ENCODE measurements at regions not wholly inside any gene's neighbourhood (a gene's known extent, or its start where the extent isn't known, plus 50 kb on each side); places are given as distances from the start of the nearest gene placed in this dataset.

- TF ChIP-seq TRIM25 (IDR thresholded peaks at IDR 0.05; ENCODE audit: borderline replicate concordance) (no peak), RNF2 (IDR thresholded peaks at IDR 0.05) (no peak), ARID1B (IDR thresholded peaks at IDR 0.05) (peak; percentile 54), FOSL1 (tag; conservative IDR thresholded peaks at IDR 0.05) (0 out of 2 replicates have a peak, but pooled peaks have one; percentile 10), MAFG (tag; conservative IDR thresholded peaks at IDR 0.05) (peak; percentile 87), HDAC1 (IDR thresholded peaks at IDR 0.05) (peak; percentile 54 to 72; a peak in 3 of 4 replicates), CC2D1A (IDR thresholded peaks at IDR 0.05) (no peak), MAFK (IDR thresholded peaks at IDR 0.05; ENCODE audit: low read length) (peak; percentile 61), ZNF830 (CRISPR knock-in tag; IDR thresholded peaks at IDR 0.05) (no peak), ZEB2 (IDR thresholded peaks at IDR 0.05) (0 out of 2 replicates have a peak, but pooled peaks have one; percentile 38), BRD9 (IDR thresholded peaks at IDR 0.05; ENCODE audit: low read depth, partially characterized antibody) (peak; percentile 51), NFATC3 (IDR thresholded peaks at IDR 0.05) (peak; percentile 69; the same call in 1 of the 2 replicates)
- TF ChIP-seq, protein P1, sequence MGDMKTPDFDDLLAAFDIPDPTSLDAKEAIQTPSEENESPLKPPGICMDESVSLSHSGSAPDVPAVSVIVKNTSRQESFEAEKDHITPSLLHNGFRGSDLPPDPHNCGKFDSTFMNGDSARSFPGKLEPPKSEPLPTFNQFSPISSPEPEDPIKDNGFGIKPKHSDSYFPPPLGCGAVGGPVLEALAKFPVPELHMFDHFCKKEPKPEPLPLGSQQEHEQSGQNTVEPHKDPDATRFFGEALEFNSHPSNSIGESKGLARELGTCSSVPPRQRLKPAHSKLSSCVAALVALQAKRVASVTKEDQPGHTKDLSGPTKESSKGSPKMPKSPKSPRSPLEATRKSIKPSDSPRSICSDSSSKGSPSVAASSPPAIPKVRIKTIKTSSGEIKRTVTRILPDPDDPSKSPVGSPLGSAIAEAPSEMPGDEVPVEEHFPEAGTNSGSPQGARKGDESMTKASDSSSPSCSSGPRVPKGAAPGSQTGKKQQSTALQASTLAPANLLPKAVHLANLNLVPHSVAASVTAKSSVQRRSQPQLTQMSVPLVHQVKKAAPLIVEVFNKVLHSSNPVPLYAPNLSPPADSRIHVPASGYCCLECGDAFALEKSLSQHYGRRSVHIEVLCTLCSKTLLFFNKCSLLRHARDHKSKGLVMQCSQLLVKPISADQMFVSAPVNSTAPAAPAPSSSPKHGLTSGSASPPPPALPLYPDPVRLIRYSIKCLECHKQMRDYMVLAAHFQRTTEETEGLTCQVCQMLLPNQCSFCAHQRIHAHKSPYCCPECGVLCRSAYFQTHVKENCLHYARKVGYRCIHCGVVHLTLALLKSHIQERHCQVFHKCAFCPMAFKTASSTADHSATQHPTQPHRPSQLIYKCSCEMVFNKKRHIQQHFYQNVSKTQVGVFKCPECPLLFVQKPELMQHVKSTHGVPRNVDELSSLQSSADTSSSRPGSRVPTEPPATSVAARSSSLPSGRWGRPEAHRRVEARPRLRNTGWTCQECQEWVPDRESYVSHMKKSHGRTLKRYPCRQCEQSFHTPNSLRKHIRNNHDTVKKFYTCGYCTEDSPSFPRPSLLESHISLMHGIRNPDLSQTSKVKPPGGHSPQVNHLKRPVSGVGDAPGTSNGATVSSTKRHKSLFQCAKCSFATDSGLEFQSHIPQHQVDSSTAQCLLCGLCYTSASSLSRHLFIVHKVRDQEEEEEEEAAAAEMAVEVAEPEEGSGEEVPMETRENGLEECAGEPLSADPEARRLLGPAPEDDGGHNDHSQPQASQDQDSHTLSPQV (IDR thresholded peaks at IDR 0.05), result peak; percentile 67
- TF ChIP-seq, protein P2, sequence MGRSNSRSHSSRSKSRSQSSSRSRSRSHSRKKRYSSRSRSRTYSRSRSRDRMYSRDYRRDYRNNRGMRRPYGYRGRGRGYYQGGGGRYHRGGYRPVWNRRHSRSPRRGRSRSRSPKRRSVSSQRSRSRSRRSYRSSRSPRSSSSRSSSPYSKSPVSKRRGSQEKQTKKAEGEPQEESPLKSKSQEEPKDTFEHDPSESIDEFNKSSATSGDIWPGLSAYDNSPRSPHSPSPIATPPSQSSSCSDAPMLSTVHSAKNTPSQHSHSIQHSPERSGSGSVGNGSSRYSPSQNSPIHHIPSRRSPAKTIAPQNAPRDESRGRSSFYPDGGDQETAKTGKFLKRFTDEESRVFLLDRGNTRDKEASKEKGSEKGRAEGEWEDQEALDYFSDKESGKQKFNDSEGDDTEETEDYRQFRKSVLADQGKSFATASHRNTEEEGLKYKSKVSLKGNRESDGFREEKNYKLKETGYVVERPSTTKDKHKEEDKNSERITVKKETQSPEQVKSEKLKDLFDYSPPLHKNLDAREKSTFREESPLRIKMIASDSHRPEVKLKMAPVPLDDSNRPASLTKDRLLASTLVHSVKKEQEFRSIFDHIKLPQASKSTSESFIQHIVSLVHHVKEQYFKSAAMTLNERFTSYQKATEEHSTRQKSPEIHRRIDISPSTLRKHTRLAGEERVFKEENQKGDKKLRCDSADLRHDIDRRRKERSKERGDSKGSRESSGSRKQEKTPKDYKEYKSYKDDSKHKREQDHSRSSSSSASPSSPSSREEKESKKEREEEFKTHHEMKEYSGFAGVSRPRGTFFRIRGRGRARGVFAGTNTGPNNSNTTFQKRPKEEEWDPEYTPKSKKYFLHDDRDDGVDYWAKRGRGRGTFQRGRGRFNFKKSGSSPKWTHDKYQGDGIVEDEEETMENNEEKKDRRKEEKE (IDR thresholded peaks at IDR 0.05; ENCODE audit: borderline replicate concordance in 1 of 2, control insufficient read depth in 1 of 2, low read depth in 2 of 2, low read length in 1 of 2), result no peak
Measured at GRCh38 chr3:48090166-48090939, 74.1 kb upstream of the MAP4 start (continued).
